GM19397 (cell line): ENCODE measurements at regions not wholly inside any gene's neighbourhood (a gene's known extent, or its start where the extent isn't known, plus 50 kb on each side); places are given as distances from the start of the nearest gene placed in this dataset.
"Not testable (repeated sequence)": the region's sequence is repeated elsewhere in the genome, so short reads cannot be mapped to it uniquely, and the experiment has no call there.

Source experiments
- ATAC-seq: cut with Tn5 transposase; IDR thresholded peaks from one replicate; pipeline ENCODE4 v1.9.1; 2021; ENCODE audit warnings: mild to moderate bottlenecking, moderate library complexity; ENCODE audit not compliant: unreplicated experiment

GRCh38 chr13:80180740-80181355 lies 160.1 kb downstream of the SPRY2 start:
- ATAC-seq, result no peak

DNA sequence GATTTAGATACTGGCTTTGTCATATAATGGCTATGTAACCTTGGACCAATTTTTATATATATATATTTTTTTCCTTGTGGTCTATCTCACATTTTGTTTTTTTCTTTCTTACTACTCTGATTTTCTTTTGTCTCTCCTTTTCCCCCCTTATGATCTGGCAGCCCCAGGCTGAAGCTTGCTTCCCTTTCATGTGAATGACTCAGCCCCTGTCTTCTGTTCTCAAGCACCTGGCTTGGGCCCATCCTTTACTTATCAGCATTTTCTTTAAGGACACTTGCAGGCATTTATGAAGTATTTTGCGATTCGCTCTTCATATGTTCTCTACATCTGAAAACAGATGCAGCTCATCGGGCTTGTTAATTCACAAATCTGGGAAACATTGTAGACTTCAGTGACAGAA lies 163.6 kb downstream of the SPRY2 start:
- ATAC-seq, result no peak

- ATAC-seq, result no peak
Observed at GRCh38 chr13:80173224-80173623, 167.7 kb downstream of the SPRY2 start.

- no peak for ATAC-seq
Observed at GRCh38 chr13:80171096-80171495, 169.8 kb downstream of the SPRY2 start.

DNA sequence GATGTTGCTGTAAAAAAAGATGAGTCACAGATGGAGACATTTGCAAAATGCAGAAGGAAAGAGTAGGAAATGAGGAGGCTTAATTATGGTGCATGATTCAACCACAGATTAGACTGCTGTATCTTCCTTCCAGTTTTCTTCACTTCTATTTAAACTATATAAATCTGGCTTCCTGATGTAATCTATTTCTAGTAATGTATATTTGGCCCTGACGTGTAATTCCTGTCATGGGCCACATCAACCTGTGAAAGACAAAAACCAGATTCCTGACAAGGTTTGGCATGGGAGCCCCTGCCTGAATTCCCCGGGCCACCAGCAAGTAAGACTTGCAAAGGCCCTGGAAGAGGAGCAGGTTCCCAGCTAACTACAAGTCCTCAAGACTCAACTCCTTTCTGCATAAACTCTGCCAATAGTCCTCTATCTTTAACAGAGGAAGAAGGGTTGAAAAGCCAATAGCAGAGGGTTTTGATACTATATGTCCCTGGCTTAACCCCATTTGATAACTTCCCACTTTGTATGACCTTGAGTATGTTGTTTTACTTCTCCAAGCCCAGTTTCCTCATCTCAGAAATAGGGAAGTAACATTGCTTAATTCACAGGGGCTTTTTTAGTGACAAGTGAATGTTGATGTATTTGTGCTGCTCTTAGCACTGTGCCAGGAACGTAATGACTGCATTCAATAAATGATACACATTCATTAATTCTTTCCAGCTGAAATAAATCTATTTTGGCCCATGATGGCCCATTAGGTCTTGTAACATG lies 172.7 kb downstream of the SPRY2 start:
- no peak for ATAC-seq

- no peak for ATAC-seq
Observed at GRCh38 chr13:80166352-80166751, 174.6 kb downstream of the SPRY2 start.

GRCh38 chr13:80164462-80164861 lies 176.5 kb downstream of the SPRY2 start:
- ATAC-seq, result no peak

DNA sequence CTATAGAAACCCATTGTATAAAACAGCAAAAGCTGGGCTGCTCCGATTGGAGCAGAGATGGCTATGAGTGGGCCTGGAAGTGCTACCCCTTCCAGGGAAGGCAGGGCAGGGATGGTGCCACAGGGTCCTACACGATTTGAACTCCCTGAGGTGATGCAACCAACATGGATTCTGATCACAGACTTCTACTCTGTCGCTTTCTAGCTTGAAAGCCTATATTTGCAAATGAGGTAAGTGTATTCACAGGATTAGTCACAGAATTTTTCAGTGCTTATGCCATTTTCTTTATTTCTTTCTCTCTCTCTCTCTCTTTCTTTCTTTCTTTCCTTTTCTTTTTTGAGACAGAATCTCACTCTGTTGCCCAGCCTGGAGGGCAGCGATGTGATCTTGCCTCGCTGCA lies 179.0 kb downstream of the SPRY2 start:
- no peak for ATAC-seq

GRCh38 chr13:80161219-80161618 lies 179.7 kb downstream of the SPRY2 start:
- ATAC-seq, result no peak

GRCh38 chr13:80160110-80160509 lies 180.8 kb downstream of the SPRY2 start:
- ATAC-seq, result no peak

DNA sequence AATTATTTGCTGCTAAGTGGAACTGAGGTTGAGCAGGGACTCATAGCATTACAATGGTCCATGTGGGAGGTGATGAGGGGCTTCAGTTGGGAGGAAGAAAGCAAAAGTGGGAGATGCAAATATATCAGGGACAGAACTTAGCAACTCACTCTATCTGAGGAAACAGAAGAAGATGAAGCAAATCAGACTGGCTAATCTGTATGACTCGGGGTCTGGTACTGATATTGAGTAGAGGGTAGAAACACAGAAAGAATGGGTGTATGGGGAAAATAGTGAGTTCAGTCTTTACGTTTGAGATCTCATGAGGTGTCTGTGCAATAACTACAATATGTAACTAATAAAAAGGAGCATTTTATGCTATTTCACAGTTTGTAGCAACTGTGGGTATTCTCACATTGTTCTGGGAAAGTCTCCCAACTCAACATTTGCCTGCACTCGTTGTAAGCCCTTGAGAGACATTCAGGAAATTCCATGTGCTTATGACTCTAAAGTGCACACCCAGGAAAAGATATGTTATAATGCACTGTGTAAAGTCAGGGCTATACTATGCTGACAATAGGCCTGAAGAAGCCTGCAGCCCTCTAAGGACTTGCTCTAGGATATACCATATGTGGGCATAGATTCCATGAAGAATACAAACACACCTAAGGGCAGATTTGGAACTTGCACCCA lies 183.5 kb downstream of the SPRY2 start:
- no peak for ATAC-seq

GRCh38 chr13:80152142-80152541 lies 188.8 kb downstream of the SPRY2 start:
- ATAC-seq, result not testable (repeated sequence)

- ATAC-seq, result no peak
Observed at GRCh38 chr13:80151016-80151415, 189.9 kb downstream of the SPRY2 start.

GRCh38 chr13:80149736-80150135 lies 191.2 kb downstream of the SPRY2 start:
- ATAC-seq, result no peak

DNA sequence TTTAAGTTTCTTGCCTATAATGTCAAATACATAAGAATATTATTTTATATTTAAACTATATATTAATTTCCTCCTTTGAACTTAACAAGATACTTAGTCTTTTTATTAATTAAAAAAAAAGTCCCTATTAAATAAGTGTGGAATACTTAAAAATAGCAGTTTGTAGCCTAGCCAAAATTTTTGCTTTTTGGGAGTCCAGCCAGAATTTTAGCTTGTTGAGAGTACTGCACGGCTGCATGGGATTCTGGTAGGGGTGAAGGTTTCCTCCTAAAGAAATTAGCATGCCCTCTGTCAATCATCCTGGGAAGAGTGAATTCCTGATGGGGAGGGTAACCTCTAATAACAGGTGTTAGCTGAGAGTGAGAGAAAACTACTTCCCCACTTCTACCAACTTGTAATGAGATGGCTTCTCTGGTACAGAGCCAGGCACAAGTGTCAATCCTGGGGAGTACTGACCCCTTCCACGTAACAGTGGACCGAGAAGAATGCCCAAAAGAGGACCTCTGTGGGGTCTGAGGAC lies 195.7 kb downstream of the SPRY2 start:
- no peak for ATAC-seq

GRCh38 chr13:80144493-80144892 lies 196.4 kb downstream of the SPRY2 start:
- no peak for ATAC-seq

- ATAC-seq, result no peak
Observed at GRCh38 chr13:80141123-80141849, 199.6 kb downstream of the SPRY2 start.

GRCh38 chr13:80140685-80141084 lies 200.2 kb downstream of the SPRY2 start:
- no peak for ATAC-seq

GRCh38 chr13:80139196-80139595 lies 201.7 kb downstream of the SPRY2 start:
- ATAC-seq, result no peak

DNA sequence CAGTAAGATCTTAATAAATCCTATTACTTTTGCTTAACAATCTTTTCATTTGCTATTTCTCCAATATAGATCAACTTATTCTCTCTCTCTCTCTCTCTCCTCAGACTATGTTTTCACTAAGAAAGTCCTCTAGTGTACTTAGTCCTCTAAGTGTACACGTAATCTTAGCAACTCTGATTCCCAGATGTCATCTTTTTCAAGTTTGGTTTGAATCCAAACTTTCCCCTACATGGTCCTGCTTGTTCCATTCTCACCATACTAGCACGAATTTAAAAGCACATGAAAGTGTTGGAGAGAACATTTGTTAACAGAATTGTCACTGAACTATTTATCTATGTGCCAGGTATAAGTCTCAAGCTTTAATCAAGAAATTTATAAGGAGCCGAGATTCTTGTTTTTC lies 202.9 kb downstream of the SPRY2 start:
- no peak for ATAC-seq

DNA sequence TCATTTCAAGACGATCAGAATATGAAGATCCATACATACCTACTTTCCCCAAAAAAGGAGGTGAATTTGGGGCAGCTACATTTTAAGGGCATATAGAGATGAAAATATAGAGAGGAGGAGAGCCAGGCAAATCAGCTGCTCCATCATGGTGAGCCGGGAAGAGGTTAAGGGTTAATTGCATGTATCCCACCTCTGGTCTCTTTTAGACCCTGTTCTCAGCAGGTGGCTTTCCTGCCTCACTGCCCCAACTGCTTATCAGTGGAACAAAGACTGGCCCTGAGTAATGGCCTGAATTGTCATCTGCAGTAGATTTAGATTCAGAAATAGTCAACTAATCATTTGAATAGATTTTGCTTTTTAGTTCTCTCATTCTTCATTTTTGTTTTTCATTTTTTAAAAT lies 206.6 kb downstream of the SPRY2 start:
- ATAC-seq, result no peak
